Breast epithelium (tissue), 3 donors: ENCODE measurements at regions not wholly inside any gene's neighbourhood (a gene's known extent, or its start where the extent isn't known, plus 50 kb on each side); places are given as distances from the start of the nearest gene placed in this dataset.

Experiments
- CTCF ChIP-seq, 3 donors: fragments of 450-650 bp; IDR thresholded peaks; one replicate each; pipeline ENCODE4 v1.5.1; 2016 to 2017; ENCODE audit warnings: antibody characterized with exemption in 3 of 3, mild to moderate bottlenecking in 3 of 3, moderate library complexity in 3 of 3
- POLR2A ChIP-seq: fragments of 450-650 bp; IDR thresholded peaks from one replicate; pipeline ENCODE4 v1.6.1; 2016; ENCODE audit warnings: antibody characterized with exemption, mild to moderate bottlenecking, moderate library complexity

GRCh38 chr4:111985426-111985825, 159.8 kb upstream of the FAM241A start:
- no peak for TF ChIP-seq CTCF (IDR thresholded peaks at IDR 0.05)
- no peak for TF ChIP-seq POLR2A
